Uterus (tissue), 3 donors: ENCODE measurements at regions not wholly inside any gene's neighbourhood (a gene's known extent, or its start where the extent isn't known, plus 50 kb on each side); places are given as distances from the start of the nearest gene placed in this dataset.

Experiments used
- DNase-seq, 2 donors: peaks; one replicate each; pipeline ENCODE4 v3.0.0-alpha.2; 2019 to 2020
- H3K27ac ChIP-seq, 2 donors: fragments of 200-600 bp; sonication (generic); 1 replicate in 1 of 2; 2 replicates in 1 of 2; pipeline ENCODE4 v1.5.1; 2016 to 2018
- H3K27me3 ChIP-seq, 2 donors: fragments of 200-600 bp; sonication (generic); one replicate each; pipeline ENCODE4 v1.5.1; 2018 to 2019; ENCODE audit warnings: control low read depth in 1 of 2
- H3K36me3 ChIP-seq, 2 donors: fragments of 200-600 bp; sonication (generic); one replicate each; pipeline ENCODE4 v1.5.1; 2019; ENCODE audit warnings: control low read depth in 1 of 2
- H3K4me1 ChIP-seq, 2 donors: fragments of 200-600 bp; sonication (generic); one replicate each; pipeline ENCODE4 v1.5.1; 2018 to 2019; ENCODE audit warnings: control low read depth in 1 of 2
- H3K4me3 ChIP-seq, 2 donors: fragments of 200-600 bp; sonication (generic); 1 replicate in 1 of 2; 2 replicates in 1 of 2; pipeline ENCODE4 v1.5.1; 2018 to 2019; ENCODE audit warnings: mild to moderate bottlenecking in 1 of 2
- H3K9me3 ChIP-seq, 2 donors: fragments of 200-600 bp; sonication (generic); one replicate each; pipeline ENCODE4 v1.5.1; 2019; ENCODE audit warnings: control low read depth in 1 of 2
- POLR2A ChIP-seq, 2 donors: fragments of 450-650 bp; IDR thresholded peaks; one replicate each; pipeline ENCODE4 v1.6.1; 2016; ENCODE audit warnings: antibody characterized with exemption in 2 of 2, mild to moderate bottlenecking in 1 of 2, moderate library complexity in 1 of 2
- intact Hi-C: fragments of 100-400 bp; cut with DNase I; formaldehyde crosslinking; loops from one replicate; pipeline ENCODE4 v1.15.1; 2023; ENCODE audit warnings: low total_unique reads
- TF ChIP-seq, protein P1 (sequence below), 4 experiments: fragments of 200-600 bp in 2 of 4; fragments of 450-650 bp in 2 of 4; sonication (generic) in 2 of 4; IDR thresholded peaks; one replicate each; pipeline ENCODE4 v1.5.1; 2016 to 2019; ENCODE audit warnings: antibody characterized with exemption in 4 of 4, mild to moderate bottlenecking in 2 of 4, moderate library complexity in 1 of 4
- donor health status: DM: yes; HTN: yes; CAD: no.

DNA sequence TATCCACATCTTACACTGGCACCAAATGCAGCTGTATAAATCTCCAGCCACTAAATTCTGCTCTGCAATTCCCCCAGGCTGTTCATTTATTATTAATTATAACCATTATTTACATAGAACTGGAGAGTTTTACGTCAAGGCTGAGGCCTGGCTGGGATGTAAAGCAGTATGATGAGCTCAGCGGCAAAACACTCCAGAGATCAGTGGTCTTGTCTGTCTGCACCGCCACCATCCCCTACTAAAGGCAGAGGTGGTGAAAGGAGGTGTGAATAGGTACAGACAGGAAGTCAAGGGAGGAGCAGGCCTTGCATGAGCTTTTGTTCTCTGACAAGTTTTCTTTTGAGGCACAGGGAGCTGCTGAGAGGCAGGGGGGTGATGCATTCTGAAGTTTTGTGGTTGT lies 159.9 kb upstream of the PCSK2 start:
- no peaks in the 10 kb centered on the region for H3K9me3 ChIP-seq
- intact Hi-C loops: no loop called here
- H3K36me3 ChIP-seq: no peaks in the 10 kb centered on the region
- H3K27ac ChIP-seq: no peak overlapping the region
- no peak overlapping the region for H3K4me3 ChIP-seq
- no peak for DNase-seq
- TF ChIP-seq POLR2A (IDR thresholded peaks at IDR 0.05): no peak
- TF ChIP-seq, protein P1, sequence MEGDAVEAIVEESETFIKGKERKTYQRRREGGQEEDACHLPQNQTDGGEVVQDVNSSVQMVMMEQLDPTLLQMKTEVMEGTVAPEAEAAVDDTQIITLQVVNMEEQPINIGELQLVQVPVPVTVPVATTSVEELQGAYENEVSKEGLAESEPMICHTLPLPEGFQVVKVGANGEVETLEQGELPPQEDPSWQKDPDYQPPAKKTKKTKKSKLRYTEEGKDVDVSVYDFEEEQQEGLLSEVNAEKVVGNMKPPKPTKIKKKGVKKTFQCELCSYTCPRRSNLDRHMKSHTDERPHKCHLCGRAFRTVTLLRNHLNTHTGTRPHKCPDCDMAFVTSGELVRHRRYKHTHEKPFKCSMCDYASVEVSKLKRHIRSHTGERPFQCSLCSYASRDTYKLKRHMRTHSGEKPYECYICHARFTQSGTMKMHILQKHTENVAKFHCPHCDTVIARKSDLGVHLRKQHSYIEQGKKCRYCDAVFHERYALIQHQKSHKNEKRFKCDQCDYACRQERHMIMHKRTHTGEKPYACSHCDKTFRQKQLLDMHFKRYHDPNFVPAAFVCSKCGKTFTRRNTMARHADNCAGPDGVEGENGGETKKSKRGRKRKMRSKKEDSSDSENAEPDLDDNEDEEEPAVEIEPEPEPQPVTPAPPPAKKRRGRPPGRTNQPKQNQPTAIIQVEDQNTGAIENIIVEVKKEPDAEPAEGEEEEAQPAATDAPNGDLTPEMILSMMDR (IDR thresholded peaks at IDR 0.05): no peak
- no peaks in the 10 kb centered on the region for H3K4me1 ChIP-seq
- no peaks in the 10 kb centered on the region for H3K27me3 ChIP-seq

DNA sequence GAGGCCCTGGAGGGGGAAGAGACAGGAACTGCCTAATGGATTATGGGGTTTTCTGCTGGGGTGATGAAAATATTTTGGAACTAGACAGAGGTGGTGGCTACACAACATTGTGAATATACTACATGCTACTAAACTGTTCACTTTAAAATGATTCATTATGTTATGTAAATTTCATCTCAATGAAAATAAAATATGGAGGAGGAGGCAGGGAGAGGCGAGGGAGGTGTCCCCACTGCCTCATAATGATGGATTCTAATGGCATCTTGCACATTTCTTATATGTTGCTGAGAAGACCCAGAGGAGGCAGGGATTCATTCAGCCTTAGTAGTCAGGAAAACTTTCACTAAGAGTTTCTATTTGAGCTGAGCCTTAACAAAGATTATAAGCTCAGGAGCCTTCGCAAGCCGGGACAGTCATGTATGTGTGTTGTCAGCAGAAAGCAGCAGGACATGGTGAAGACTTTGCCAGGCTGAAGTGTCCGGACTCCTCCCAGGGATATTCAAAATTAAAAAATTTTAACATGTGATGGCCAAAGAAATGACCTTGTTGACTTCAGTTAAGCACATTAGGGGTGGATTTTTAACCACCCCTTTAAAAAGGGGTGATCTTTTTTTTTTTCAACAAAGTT lies 158.6 kb upstream of the PCSK2 start:
- no peak for DNase-seq
- no peak overlapping the region for H3K27ac ChIP-seq
- no peaks in the 10 kb centered on the region for H3K4me1 ChIP-seq
- H3K9me3 ChIP-seq: no peaks in the 10 kb centered on the region
- TF ChIP-seq, protein P1 (IDR thresholded peaks at IDR 0.05): no peak
- TF ChIP-seq POLR2A (IDR thresholded peaks at IDR 0.05): no peak
- H3K36me3 ChIP-seq: no peaks in the 10 kb centered on the region
- H3K27me3 ChIP-seq: no peaks in the 10 kb centered on the region
- intact Hi-C loops: no loop called here
- H3K4me3 ChIP-seq: no peak overlapping the region

DNA sequence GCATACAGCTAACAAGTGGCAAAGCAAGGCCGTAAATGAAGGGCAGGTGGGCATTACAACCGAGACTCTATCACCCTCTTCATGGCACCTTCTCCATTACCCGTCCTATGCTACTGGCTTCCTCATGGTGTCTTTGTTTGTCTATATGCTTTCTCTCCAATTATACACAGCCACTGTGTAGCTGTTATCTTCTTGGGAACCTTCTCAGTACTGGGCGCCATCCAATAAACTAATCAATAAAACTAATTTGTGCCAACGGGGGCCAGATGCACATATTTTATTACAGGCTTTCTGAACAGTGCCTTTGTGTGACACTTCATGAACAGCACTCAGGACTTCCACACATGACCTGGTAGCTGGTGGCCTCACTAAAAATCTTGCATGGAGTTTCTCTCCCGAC lies 149.8 kb upstream of the PCSK2 start:
- H3K9me3 ChIP-seq: no peaks in the 10 kb centered on the region
- TF ChIP-seq, protein P1 (IDR thresholded peaks at IDR 0.05): no peak
- TF ChIP-seq POLR2A (IDR thresholded peaks at IDR 0.05): no peak
- H3K27me3 ChIP-seq: no peaks in the 10 kb centered on the region
- intact Hi-C loops: no loop called here
- DNase-seq: no peak
- H3K27ac ChIP-seq: no peak overlapping the region
- H3K36me3 ChIP-seq: no peaks in the 10 kb centered on the region
- H3K4me1 ChIP-seq: no peaks in the 10 kb centered on the region
- no peak overlapping the region for H3K4me3 ChIP-seq

DNA sequence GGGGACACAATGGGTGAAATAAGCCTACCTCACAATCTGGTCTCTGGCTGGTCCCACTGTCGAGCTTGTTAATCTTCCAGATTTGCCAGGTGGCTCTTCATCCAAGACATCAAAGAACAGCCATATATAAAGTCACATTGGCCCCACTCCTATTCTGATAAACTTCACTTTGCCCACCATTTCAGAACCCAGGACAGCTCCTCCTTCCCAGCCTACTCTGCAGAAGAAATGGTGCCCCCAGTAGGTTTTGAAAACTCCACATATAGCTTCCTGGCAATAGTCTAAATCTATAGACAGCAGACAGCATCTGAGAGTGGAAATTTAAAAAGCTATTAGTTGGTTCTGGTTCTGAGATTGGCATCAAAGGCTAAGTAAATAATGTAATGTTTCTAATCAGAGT lies 143.1 kb upstream of the PCSK2 start:
- Histone ChIP-seq H3K9me3 (no peaks in the 10 kb centered on the region), H3K27ac (no peak overlapping the region), H3K4me1 (no peaks in the 10 kb centered on the region), H3K36me3 (no peaks in the 10 kb centered on the region), H3K4me3 (no peak overlapping the region), H3K27me3 (no peaks in the 10 kb centered on the region)
- TF ChIP-seq, protein P1 (IDR thresholded peaks at IDR 0.05): no peak
- TF ChIP-seq POLR2A (IDR thresholded peaks at IDR 0.05): no peak
- intact Hi-C loops: no loop called here
- DNase-seq: no peak

DNA sequence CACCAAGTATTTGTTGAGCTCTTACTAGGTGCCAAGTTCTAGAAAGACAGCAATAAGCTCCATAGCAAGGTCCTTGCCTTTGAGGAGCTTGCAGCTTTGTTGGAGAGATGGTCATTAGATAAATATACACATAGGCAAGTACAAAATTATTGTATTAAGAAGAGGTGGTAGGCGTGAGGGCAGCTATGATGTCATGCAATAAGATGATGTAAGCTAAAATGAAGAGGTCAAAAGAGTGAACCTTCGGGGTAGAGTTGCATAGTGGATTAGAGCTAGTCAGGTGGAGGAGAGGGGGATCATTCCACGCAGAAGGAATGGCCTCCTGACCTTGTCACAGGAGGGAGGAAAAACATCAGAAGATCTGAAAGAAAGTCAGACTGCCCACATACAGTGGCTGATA lies 141.9 kb upstream of the PCSK2 start:
- Histone ChIP-seq H3K36me3 (no peaks in the 10 kb centered on the region), H3K27me3 (no peaks in the 10 kb centered on the region), H3K27ac (no peak overlapping the region), H3K9me3 (no peaks in the 10 kb centered on the region), H3K4me3 (no peak overlapping the region), H3K4me1 (no peaks in the 10 kb centered on the region)
- TF ChIP-seq, protein P1 (IDR thresholded peaks at IDR 0.05): no peak
- no peak for TF ChIP-seq POLR2A (IDR thresholded peaks at IDR 0.05)
- DNase-seq: no peak
- intact Hi-C loops: no loop called here
